Stimulated activated effector memory CD8-positive, alpha-beta T cell treated with anti-CD3 and anti-CD28 coated beads, Interleukin-12 subunit alpha, Interleukin-12 subunit beta, amount 100 ng/mL, for 72 hours (primary cell): ENCODE measurements at regions not wholly inside any gene's neighbourhood (a gene's known extent, or its start where the extent isn't known, plus 50 kb on each side); places are given as distances from the start of the nearest gene placed in this dataset.

Experiments
- ATAC-seq: fragments of 150-1000 bp; cut with Tn5 transposase; 2 replicates; pipeline ENCODE4 v1.10.0; 2021
- DNase-seq, 2 donors: peaks; one replicate each; pipeline ENCODE4 v3.0.0; 2021 to 2022; ENCODE audit warnings: low spot score in 2 of 2
- H3K27ac Mint-ChIP-seq: one replicate; pipeline ENCODE4 v1.8.0; 2022; ENCODE audit warnings: mild to moderate bottlenecking, mixed read lengths
- H3K36me3 Mint-ChIP-seq: one replicate; pipeline ENCODE4 v1.8.0; 2022; ENCODE audit warnings: mild to moderate bottlenecking, mixed read lengths
- H3K4me1 Mint-ChIP-seq: one replicate; pipeline ENCODE4 v1.8.0; 2022; ENCODE audit warnings: mixed read lengths
- H3K4me3 Mint-ChIP-seq: one replicate; pipeline ENCODE4 v1.8.0; 2022; ENCODE audit warnings: mild to moderate bottlenecking, mixed read lengths
- H3K9me3 Mint-ChIP-seq: one replicate; pipeline ENCODE4 v1.8.0; 2022; ENCODE audit warnings: mixed read lengths

DNA sequence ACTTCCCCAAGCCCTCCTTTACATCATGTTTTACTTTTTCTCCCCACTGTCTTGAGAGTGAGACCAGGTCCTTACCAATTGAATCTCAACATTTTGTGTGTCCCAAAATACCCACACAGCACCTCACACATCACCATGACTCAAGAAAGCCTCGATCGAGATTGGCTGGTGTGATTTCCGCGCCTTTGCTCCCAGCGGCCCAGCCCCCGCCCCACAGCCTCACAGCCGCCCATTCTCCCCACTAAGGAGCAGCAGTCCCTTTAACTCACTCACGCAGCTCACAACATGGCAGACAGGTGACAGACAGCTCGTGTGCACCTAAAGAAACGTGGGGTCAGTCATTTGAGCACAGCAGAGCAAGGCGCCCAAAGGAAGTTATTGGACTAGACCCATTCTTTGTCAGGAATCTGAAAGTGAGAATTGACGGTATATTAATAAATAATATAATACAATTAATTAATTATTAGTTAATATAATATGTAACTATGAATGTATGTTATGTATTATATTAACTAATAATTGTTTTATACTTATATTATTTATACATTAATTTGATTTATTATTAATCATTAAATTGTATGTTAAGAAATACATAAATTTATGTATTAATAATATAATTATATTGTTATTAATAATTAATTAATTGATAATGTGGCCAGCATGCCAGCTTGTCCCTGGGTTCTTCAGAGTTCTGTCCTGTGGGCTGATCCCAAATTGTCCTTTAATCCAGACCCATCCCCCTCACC is 204.9 kb upstream of the RNF32 start:
- no peak for DNase-seq

DNA sequence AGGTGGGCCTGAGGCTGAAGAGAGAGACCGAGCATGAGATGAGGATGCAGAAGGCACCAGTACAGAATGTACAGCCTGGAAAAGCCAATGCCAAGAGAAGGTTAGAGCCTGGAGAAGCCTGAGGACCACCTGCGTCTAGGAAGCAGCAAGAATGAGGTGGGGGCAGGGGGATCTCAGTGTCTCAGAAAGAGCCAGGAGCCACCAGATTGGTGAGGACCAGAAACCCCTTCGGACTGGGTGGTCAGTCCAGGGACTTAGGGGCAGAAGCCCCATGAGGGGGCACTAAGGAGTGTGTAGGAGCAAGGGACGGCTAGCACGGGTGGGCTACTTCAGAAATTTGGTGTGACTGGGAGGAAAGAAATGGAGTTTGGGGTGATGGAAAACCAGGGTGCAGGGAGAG is 205.9 kb upstream of the RNF32 start:
- no peaks in the 10 kb centered on the region for H3K36me3 Mint-ChIP-seq
- DNase-seq (no peak), ATAC-seq (no peak)
- no peak overlapping the region for H3K4me3 Mint-ChIP-seq
- H3K27ac Mint-ChIP-seq = no peak overlapping the region
- no peaks in the 10 kb centered on the region for H3K4me1 Mint-ChIP-seq
- no peaks in the 10 kb centered on the region for H3K9me3 Mint-ChIP-seq

More for the DNA sequence above, 204.9 kb upstream of the RNF32 start:
- H3K9me3 Mint-ChIP-seq = no peaks in the 10 kb centered on the region
- no peaks in the 10 kb centered on the region for H3K4me1 Mint-ChIP-seq
- no peak overlapping the region for H3K27ac Mint-ChIP-seq
- no peak for ATAC-seq
- no peaks in the 10 kb centered on the region for H3K36me3 Mint-ChIP-seq
- no peak overlapping the region for H3K4me3 Mint-ChIP-seq

DNA sequence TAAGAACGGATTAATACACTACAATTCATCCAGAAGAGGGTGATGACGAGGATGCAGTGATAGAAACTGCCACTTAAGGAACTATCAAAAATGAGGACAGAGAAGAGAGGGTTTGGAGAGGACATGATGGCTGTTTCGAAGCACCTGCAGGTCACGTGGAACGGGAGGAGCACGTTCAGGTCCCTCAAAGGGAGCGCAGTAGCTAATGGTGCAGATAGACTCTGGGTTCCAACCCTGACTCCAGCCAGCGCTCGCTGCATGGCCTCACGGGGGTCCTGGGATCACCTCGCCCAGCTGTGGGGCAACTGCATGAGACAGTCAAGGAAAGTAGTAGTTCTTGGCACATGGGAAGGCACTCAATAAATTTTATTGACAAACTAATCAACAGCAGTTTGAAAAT is 208.6 kb upstream of the RNF32 start:
- Mint-ChIP-seq H3K4me3 (no peak overlapping the region), H3K36me3 (no peaks in the 10 kb centered on the region), H3K9me3 (no peaks in the 10 kb centered on the region), H3K27ac (no peak overlapping the region), H3K4me1 (no peaks in the 10 kb centered on the region)
- no peak for ATAC-seq
- DNase-seq = no peak

DNA sequence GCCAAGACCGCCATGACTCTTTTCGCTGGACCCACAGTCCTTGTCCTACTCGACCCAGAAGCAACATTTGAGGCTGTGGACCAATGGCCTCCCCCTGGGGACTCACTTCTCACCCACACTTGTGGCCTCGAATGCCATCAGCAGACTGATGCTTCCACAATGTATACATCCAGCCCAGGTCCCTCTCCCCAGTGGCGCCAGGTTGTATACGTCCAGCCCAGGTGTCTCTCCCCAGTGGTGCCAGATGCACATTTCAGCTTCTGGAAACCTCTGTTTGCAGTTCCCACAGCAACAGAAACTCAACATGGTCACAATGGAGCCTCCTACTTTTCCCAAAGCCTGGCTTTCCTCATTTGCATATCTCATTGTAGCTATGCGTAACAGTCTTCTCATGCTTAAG is 210.5 kb upstream of the RNF32 start:
- Mint-ChIP-seq H3K4me1 (no peaks in the 10 kb centered on the region), H3K9me3 (no peaks in the 10 kb centered on the region), H3K36me3 (no peaks in the 10 kb centered on the region), H3K4me3 (no peak overlapping the region), H3K27ac (no peak overlapping the region)
- no peak for DNase-seq
- ATAC-seq = no peak

DNA sequence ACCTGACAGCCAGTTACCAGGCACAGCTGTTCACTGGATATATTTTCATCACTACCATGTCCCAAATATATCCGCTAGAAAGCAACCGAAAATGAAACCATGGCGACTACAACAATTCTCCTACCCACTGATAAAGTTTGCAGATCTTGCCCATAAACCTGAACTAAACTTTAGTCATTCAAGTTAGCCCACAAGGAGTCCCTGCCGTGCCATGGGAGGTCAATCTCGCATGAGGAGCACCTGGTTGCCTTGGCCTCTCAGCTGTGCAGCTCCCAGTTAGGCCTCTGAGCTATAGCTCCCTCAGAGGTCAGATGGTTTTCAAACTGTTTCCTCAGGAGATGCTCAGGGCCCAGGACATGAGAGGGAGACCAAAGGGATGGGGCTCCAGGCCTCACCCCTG is 211.1 kb upstream of the RNF32 start:
- ATAC-seq (no peak), DNase-seq (no peak)
- no peak overlapping the region for H3K4me3 Mint-ChIP-seq

DNA sequence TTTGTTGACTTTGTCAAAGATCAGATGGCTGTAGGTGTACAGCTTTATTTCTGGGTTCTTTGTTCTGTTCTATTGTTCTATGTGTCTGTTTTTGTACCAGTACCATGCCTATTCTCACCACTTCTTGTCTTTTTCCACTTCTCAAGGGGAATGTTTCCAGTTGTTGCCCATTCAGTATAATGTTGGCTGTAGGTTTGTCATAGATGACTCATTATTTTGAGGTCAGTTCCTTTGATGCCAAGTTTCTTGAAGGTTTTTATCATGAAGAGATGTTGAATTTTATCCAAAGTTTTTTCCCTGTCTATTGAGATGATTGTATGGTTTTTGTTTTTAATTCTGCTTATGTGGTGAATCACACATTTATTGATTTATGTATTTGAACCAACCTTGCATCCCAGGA is 216.7 kb upstream of the RNF32 start:
- Mint-ChIP-seq H3K4me1 (no peaks in the 10 kb centered on the region), H3K4me3 (no peak overlapping the region), H3K9me3 (peaks cover 2% of the 10 kb centered on the region), H3K36me3 (no peaks in the 10 kb centered on the region), H3K27ac (no peak overlapping the region)
- ATAC-seq (no peak), DNase-seq (no peak)

More for the DNA sequence above, 211.1 kb upstream of the RNF32 start:
- Mint-ChIP-seq H3K9me3 (no peaks in the 10 kb centered on the region), H3K36me3 (no peaks in the 10 kb centered on the region), H3K27ac (no peak overlapping the region), H3K4me1 (no peaks in the 10 kb centered on the region)

DNA sequence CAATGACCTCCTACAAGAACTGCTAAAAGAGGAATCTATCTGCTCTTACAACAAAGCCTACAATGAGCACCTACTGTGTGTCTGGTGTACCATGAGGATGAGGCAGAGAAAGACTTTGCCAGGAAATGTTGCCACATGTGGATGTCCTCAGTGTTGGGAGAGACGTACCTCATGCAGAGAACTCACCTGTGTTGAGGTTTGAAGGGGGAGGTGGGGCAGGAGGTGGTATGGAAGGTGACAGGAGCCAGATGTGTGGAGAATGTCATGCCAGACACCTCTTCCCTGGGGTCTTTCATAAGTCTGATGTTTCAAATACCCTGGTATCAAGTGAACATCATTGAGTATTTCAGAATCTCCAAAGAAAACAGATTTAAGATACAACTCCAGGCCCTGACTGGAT is 220.1 kb upstream of the RNF32 start:
- ATAC-seq (no peak), DNase-seq (no peak)
- H3K27ac Mint-ChIP-seq = no peak overlapping the region
- H3K9me3 Mint-ChIP-seq = peaks cover 2% of the 10 kb centered on the region
- H3K4me1 Mint-ChIP-seq = no peaks in the 10 kb centered on the region
- H3K4me3 Mint-ChIP-seq = no peak overlapping the region
- no peaks in the 10 kb centered on the region for H3K36me3 Mint-ChIP-seq

DNA sequence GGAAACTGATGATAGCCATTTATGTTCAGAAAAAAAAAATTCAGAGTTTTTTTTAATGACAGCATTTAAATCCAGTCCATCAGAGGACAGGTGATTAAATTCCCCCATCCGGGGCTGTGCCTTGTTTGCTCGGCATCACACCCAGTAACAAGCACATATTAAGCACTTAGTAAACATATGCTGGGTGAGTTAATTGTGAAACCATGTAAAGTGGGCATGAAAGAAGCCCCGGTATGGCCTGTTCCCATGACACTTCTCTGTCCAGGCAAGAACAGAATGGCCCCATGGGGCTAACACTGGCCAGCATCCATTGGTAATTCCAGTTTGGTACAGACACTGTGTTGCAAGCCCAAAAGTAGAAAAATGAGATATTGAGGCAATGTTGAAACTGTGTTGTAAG is 220.8 kb upstream of the RNF32 start:
- Mint-ChIP-seq H3K27ac (no peak overlapping the region), H3K4me1 (no peaks in the 10 kb centered on the region)

DNA sequence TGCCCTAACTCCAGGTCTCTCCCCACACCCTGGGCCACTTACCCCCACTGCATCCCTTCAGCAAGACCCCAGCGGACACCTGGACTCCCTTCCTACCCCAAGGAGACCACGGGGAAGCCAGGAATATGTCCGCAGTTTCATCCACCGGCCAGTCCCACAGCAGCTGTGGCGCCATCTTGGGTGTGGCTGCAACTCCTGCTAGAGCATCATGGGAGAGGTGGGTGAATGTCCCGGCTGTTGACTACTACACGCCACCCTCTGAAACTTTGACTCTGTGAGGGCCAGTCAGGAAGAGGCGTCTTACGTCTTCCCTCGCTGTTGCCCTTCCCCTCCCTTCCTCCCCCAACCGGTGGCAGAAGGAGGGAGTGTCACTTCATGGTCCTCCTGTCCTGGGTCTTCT is 238.3 kb upstream of the RNF32 start:
- H3K4me1 Mint-ChIP-seq = no peaks in the 10 kb centered on the region
- no peaks in the 10 kb centered on the region for H3K9me3 Mint-ChIP-seq
- ATAC-seq (no peak), DNase-seq (no peak)
- H3K27ac Mint-ChIP-seq = no peak overlapping the region
- H3K36me3 Mint-ChIP-seq = no peaks in the 10 kb centered on the region
- H3K4me3 Mint-ChIP-seq = no peak overlapping the region

More for the DNA sequence above, 220.8 kb upstream of the RNF32 start:
- DNase-seq (no peak), ATAC-seq (no peak)
- Mint-ChIP-seq H3K36me3 (no peaks in the 10 kb centered on the region), H3K9me3 (peaks cover 2% of the 10 kb centered on the region), H3K4me3 (no peak overlapping the region)

DNA sequence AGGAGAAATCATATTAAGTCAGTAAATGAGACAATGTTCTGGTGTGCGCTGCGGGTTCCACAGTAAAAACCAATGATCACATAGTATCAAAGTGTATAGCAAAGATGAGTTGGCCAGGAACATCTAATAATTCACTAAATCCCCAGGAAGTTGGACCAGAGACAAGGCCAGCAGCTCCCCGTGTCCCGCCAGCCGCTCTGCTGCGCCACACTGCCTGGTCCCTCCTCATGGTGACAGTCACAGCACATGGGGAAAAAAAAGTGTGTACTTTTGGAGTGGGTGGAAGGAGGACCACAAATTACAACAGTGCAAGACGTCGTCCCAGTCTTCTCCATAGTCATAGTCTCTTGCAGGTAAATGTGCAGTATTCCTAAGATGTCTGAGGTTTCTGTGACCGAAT is 239.0 kb upstream of the RNF32 start:
- ATAC-seq (no peak), DNase-seq (no peak)
- Mint-ChIP-seq H3K9me3 (no peaks in the 10 kb centered on the region), H3K4me1 (no peaks in the 10 kb centered on the region), H3K4me3 (no peak overlapping the region), H3K27ac (no peak overlapping the region), H3K36me3 (no peaks in the 10 kb centered on the region)

DNA sequence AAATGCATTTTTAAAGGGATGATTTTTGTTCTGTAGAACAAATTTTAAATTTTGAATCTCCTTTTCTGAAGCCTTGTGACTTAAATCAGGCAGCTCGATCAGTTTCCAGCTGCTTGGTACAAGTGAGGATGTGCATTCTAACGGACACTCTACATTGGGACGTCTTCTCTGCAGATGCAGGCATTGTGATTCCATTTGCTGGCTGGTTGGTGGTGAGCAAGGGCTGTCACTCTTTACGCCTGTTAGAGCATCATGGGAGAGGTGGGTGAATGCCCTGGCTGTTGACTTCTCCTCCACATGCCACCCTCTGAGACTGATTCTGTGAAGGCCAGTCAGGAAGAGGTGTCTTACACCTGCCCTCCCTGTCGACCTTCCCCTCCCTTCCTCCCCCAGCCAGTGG is 240.5 kb upstream of the RNF32 start:
- Mint-ChIP-seq H3K4me1 (no peaks in the 10 kb centered on the region), H3K27ac (no peak overlapping the region), H3K36me3 (no peaks in the 10 kb centered on the region), H3K9me3 (no peaks in the 10 kb centered on the region), H3K4me3 (no peak overlapping the region)
- ATAC-seq (no peak), DNase-seq (no peak)

DNA sequence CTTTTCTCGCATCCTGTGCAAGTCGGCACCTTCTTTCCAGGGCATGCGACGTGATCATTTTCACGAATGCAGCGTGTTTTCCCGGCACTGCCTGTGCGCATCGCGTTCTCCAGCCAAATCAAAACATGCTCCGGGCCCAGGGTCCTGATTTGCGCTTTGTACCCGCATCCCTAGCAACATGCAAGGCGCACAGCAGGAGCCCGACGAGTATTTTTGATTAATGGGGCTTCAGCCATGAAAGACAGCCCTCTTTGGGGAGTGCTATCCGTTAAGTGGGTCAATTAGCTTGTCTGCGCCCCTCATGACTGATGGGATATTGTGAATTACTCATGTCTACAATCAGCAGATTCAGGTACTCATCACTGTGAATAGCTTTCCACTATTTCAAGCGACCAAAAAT is 243.3 kb upstream of the RNF32 start:
- H3K4me3 Mint-ChIP-seq = no peak overlapping the region
- no peak overlapping the region for H3K27ac Mint-ChIP-seq
- DNase-seq = no peak
- H3K4me1 Mint-ChIP-seq = no peaks in the 10 kb centered on the region
- no peaks in the 10 kb centered on the region for H3K36me3 Mint-ChIP-seq
- ATAC-seq = no peak
- no peaks in the 10 kb centered on the region for H3K9me3 Mint-ChIP-seq

DNA sequence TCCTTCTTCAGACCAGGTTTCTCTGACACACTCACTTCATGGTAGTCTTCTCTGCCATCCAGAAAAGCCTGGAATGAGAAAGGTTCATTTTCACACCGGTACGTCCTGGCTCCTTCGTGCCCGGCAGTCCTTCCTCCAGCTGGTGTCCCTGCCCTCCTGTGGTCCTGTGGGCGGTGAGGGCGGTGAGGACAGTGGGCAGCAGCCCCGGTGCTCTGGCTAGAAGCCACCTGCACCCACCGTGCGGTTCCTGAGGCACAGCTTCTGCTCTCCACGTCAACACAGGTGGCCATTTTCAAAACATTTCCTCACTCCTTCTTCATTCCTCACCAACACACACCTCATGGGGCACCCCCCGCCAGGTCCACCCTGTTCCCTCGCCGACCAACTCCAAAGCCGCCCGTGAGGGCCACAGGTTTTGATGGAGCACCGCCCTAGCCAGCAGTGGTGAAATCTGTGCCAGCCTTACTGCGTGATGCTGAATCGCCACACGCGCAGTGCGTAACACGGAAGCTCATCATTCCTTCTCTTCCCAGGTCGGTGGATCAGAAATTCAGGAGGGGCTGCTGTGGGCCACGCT is 251.4 kb upstream of the RNF32 start:
- no peaks in the 10 kb centered on the region for H3K4me1 Mint-ChIP-seq

DNA sequence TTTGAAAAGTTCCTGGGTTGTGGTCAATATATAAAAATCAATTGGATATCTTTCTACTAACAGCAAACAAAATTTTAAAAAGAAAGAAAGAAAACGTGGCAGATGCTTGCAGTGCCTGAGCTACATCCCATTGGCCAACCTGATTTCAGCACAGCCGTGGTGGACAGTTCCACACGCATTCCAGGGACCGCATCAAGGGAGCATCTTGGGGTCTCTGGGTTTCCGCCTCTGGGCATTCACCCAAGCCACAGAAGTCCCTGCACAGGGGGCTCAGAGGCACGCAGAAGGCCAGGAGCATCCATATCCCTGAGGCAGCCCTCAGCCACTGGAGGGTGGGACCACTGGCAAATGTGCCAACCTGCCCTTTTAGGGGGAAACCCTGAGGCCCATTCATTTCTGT is 254.5 kb upstream of the RNF32 start:
- H3K4me1 Mint-ChIP-seq = no peaks in the 10 kb centered on the region
- ATAC-seq (no peak), DNase-seq (no peak)
- H3K36me3 Mint-ChIP-seq = no peaks in the 10 kb centered on the region
- no peak overlapping the region for H3K4me3 Mint-ChIP-seq
- no peaks in the 10 kb centered on the region for H3K9me3 Mint-ChIP-seq
- no peak overlapping the region for H3K27ac Mint-ChIP-seq

More for the DNA sequence above, 251.4 kb upstream of the RNF32 start:
- H3K27ac Mint-ChIP-seq = no peak overlapping the region
- no peak for DNase-seq
- H3K9me3 Mint-ChIP-seq = peaks cover 6% of the 10 kb centered on the region
- ATAC-seq = no peak
- H3K4me3 Mint-ChIP-seq = no peak overlapping the region
- H3K36me3 Mint-ChIP-seq = no peaks in the 10 kb centered on the region

DNA sequence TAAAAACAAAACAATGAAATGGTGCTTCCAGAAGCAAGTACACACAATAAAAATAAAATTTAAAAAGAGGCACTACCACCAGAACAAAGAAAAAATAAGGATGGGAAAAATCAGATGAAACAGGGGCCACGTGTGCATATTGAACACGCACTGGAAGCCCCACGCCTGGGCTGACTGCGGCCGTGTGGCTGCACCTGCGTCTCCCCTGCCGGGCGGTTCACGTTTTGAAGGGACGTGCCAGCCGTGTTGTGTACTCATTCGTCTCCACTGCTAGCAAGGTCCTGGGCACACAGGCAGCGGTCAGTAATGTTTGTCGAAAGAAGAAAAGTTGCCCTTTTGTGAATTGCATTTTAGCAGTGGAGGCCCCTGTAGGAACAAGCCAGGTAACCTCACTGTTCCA is 255.9 kb upstream of the RNF32 start:
- no peak overlapping the region for H3K4me3 Mint-ChIP-seq
- DNase-seq (no peak), ATAC-seq (no peak)
- no peaks in the 10 kb centered on the region for H3K4me1 Mint-ChIP-seq
- no peaks in the 10 kb centered on the region for H3K36me3 Mint-ChIP-seq
- H3K27ac Mint-ChIP-seq = no peak overlapping the region
- H3K9me3 Mint-ChIP-seq = no peaks in the 10 kb centered on the region

DNA sequence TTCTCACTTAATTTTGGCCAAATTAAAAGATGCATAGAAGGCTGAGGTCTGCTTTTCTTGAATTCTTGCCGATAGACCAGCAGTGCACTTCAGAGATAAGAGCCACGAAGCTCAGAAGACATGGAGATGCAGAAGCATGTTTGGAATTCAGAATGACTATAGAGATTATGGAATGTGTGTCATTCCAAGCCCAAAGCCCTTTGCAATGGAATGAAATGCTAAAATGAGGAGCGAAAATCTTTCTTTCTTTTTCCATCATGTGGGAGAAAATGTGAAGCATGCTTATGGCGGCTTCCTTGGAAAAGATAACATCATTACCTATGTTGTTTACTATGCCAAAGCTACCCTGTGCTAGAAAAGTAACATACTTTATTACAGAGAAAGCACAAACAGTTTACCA is 257.0 kb upstream of the RNF32 start:
- DNase-seq (no peak), ATAC-seq (no peak)
- no peak overlapping the region for H3K4me3 Mint-ChIP-seq
- H3K4me1 Mint-ChIP-seq = no peaks in the 10 kb centered on the region
- H3K9me3 Mint-ChIP-seq = no peaks in the 10 kb centered on the region
- H3K36me3 Mint-ChIP-seq = no peaks in the 10 kb centered on the region
- no peak overlapping the region for H3K27ac Mint-ChIP-seq
